SU-DHL-6 (cell line): ENCODE measurements at regions not wholly inside any gene's neighbourhood (a gene's known extent, or its start where the extent isn't known, plus 50 kb on each side); places are given as distances from the start of the nearest gene placed in this dataset.

Experiments used
- H2AFZ ChIP-seq: fragments of 200-600 bp; sonication (generic); 2 replicates; pipeline ENCODE4 v1.6.1; 2014; ENCODE audit warnings: low read depth, mild to moderate bottlenecking, moderate library complexity, mixed read lengths, antibody characterized with exemption, low read length; ENCODE audit not compliant: severe bottlenecking
- H3F3A ChIP-seq: fragments of 200-600 bp; shearing (Covaris generic); 2 replicates; pipeline ENCODE4 v1.6.0; 2016; ENCODE audit warnings: antibody characterized with exemption, mild to moderate bottlenecking; ENCODE audit not compliant: insufficient read depth
- H3K27ac ChIP-seq: fragments of 200-600 bp; sonication (generic); 2 replicates; pipeline ENCODE4 v1.5.1; 2016; ENCODE audit warnings: low read depth, mild to moderate bottlenecking, low read length, moderate library complexity, mixed read lengths
- H3K27me3 ChIP-seq: fragments of 200-600 bp; sonication (generic), shearing (Covaris generic); 2 replicates; pipeline ENCODE4 v1.6.0; 2014; ENCODE audit warnings: mild to moderate bottlenecking, low read length
- H3K36me3 ChIP-seq: fragments of 200-600 bp; sonication (generic); 2 replicates; pipeline ENCODE4 v1.6.1; 2014; ENCODE audit warnings: mild to moderate bottlenecking, low read length, mixed read lengths
- H3K4me2 ChIP-seq: fragments of 300-600, 200-600 bp; shearing (Covaris generic), sonication (generic); 2 replicates; pipeline ENCODE4 v1.6.0; 2014; ENCODE audit warnings: low read length, low read depth, mild to moderate bottlenecking; ENCODE audit not compliant: poor library complexity, severe bottlenecking
- H3K4me3 ChIP-seq: fragments of 200-600 bp; sonication (generic); 2 replicates; pipeline ENCODE4 v1.5.1; 2014; ENCODE audit warnings: antibody characterized with exemption, low read length, mild to moderate bottlenecking, mixed read lengths; ENCODE audit not compliant: insufficient read depth, poor library complexity, severe bottlenecking
- H3K79me2 ChIP-seq: fragments of 200-600 bp; sonication (generic); 2 replicates; pipeline ENCODE4 v1.6.1; 2014; ENCODE audit warnings: mild to moderate bottlenecking, low read length, moderate library complexity; ENCODE audit not compliant: insufficient read depth
- H3K9ac ChIP-seq: fragments of 200-600 bp; sonication (generic); 2 replicates; pipeline ENCODE4 v1.7.0; 2014; ENCODE audit warnings: mild to moderate bottlenecking, low read length
- H3K9me2 ChIP-seq: fragments of 200-600 bp; sonication (generic); replicated peaks from 2 replicates; pipeline ENCODE4 v1.6.1; 2014; ENCODE audit warnings: low read length; ENCODE audit not compliant: insufficient read depth
- H3K9me3 ChIP-seq: fragments of 200-600 bp; sonication (generic); 2 replicates; pipeline ENCODE4 v1.6.1; 2014; ENCODE audit warnings: low read length, mixed read lengths; ENCODE audit not compliant: insufficient read depth
- H4K20me1 ChIP-seq: fragments of 200-600 bp; sonication (generic); 2 replicates; pipeline ENCODE4 v1.6.1; 2014; ENCODE audit warnings: low read depth, mild to moderate bottlenecking, antibody characterized with exemption, low read length, moderate library complexity, mixed read lengths
- CTCF ChIP-seq: fragments of 200-600 bp; sonication (generic); IDR thresholded peaks from one replicate; pipeline ENCODE4 v1.5.1; 2017; ENCODE audit warnings: antibody characterized with exemption, mild to moderate bottlenecking, low read length, moderate library complexity; ENCODE audit not compliant: insufficient read depth, poor library complexity, severe bottlenecking
- EZH2phosphoT487 ChIP-seq: fragments of 200-600 bp; sonication (generic), shearing (Covaris generic); conservative IDR thresholded peaks from 2 replicates; pipeline ENCODE4 v1.6.1; 2018; ENCODE audit warnings: mild to moderate bottlenecking, antibody characterized with exemption, low read length, moderate library complexity, mixed read lengths

GRCh38 chr14:21867541-21867940 lies 193.9 kb upstream of the OR4E1 start:
- H3K9me3 ChIP-seq, result no peaks in the 10 kb centered on the region
- H3K4me2 ChIP-seq, result no peak overlapping the region
- no peak for TF ChIP-seq EZH2phosphoT487
- no peak for TF ChIP-seq CTCF
- no peak overlapping the region for H2AFZ ChIP-seq
- H3K79me2 ChIP-seq, result no peaks in the 10 kb centered on the region
- no peak overlapping the region for H3K27ac ChIP-seq
- no peaks in the 10 kb centered on the region for H3F3A ChIP-seq
- no peak overlapping the region for H3K4me3 ChIP-seq
- H3K9ac ChIP-seq, result no peak overlapping the region
- H3K36me3 ChIP-seq, result no peaks in the 10 kb centered on the region
- no peaks in the 10 kb centered on the region for H3K27me3 ChIP-seq
- H4K20me1 ChIP-seq, result no peaks in the 10 kb centered on the region
- no peaks in the 10 kb centered on the region for H3K9me2 ChIP-seq

GRCh38 chr14:21866479-21866878 lies 192.9 kb upstream of the OR4E1 start:
- Histone ChIP-seq H3K4me3 (no peak overlapping the region), H3K27ac (no peak overlapping the region), H3K9me2 (no peaks in the 10 kb centered on the region), H3K9me3 (no peaks in the 10 kb centered on the region), H3K9ac (no peak overlapping the region), H2AFZ (no peak overlapping the region), H3K79me2 (no peaks in the 10 kb centered on the region), H3K27me3 (no peaks in the 10 kb centered on the region), H3K36me3 (no peaks in the 10 kb centered on the region), H4K20me1 (no peaks in the 10 kb centered on the region), H3F3A (no peaks in the 10 kb centered on the region), H3K4me2 (no peak overlapping the region)
- TF ChIP-seq CTCF (no peak), EZH2phosphoT487 (no peak)

- H2AFZ ChIP-seq, result no peak overlapping the region
- TF ChIP-seq EZH2phosphoT487 (no peak), CTCF (no peak)
- no peaks in the 10 kb centered on the region for H3K9me2 ChIP-seq
- no peak overlapping the region for H3K9ac ChIP-seq
- no peaks in the 10 kb centered on the region for H3F3A ChIP-seq
- no peaks in the 10 kb centered on the region for H3K9me3 ChIP-seq
- H3K36me3 ChIP-seq, result no peaks in the 10 kb centered on the region
- H3K27me3 ChIP-seq, result no peaks in the 10 kb centered on the region
- no peak overlapping the region for H3K4me3 ChIP-seq
- H3K4me2 ChIP-seq, result no peak overlapping the region
- H3K27ac ChIP-seq, result no peak overlapping the region
- no peaks in the 10 kb centered on the region for H3K79me2 ChIP-seq
- no peaks in the 10 kb centered on the region for H4K20me1 ChIP-seq
These were observed 189.7 kb upstream of the OR4E1 start for GRCh38 chr14:21863289-21863688.

- Histone ChIP-seq H4K20me1 (no peaks in the 10 kb centered on the region), H3K4me3 (no peak overlapping the region), H2AFZ (no peak overlapping the region), H3K36me3 (no peaks in the 10 kb centered on the region), H3K4me2 (no peak overlapping the region), H3K9me3 (no peaks in the 10 kb centered on the region), H3K9me2 (no peaks in the 10 kb centered on the region), H3K27ac (no peak overlapping the region), H3K27me3 (no peaks in the 10 kb centered on the region), H3K9ac (no peak overlapping the region), H3K79me2 (no peaks in the 10 kb centered on the region), H3F3A (no peaks in the 10 kb centered on the region)
- TF ChIP-seq CTCF (no peak), EZH2phosphoT487 (no peak)
These were observed 187.5 kb upstream of the OR4E1 start for GRCh38 chr14:21861153-21861552.
